Thyroid gland (tissue), 4 donors: ENCODE measurements at regions not wholly inside any gene's neighbourhood (a gene's known extent, or its start where the extent isn't known, plus 50 kb on each side); places are given as distances from the start of the nearest gene placed in this dataset.
"Not testable (repeated sequence)": the region's sequence is repeated elsewhere in the genome, so short reads cannot be mapped to it uniquely, and the experiment has no call there.

Experiments
- CTCF ChIP-seq, 6 experiments: fragments of 200-600 bp in 3 of 6; fragments of 450-650 bp in 3 of 6; sonication (generic) in 3 of 6; IDR thresholded peaks; one replicate each; pipeline ENCODE4 v1.5.1; 2016 to 2019; ENCODE audit warnings: antibody characterized with exemption in 6 of 6, mild to moderate bottlenecking in 2 of 6, inconsistent platforms in 1 of 6, moderate library complexity in 1 of 6
- POLR2A ChIP-seq, 2 donors: fragments of 450-650 bp; IDR thresholded peaks; one replicate each; pipeline ENCODE4 v1.6.1; 2017; ENCODE audit warnings: antibody characterized with exemption in 2 of 2, mild to moderate bottlenecking in 2 of 2, moderate library complexity in 1 of 2

- TF ChIP-seq CTCF, POLR2A (IDR thresholded peaks at IDR 0.05): not testable (repeated sequence)
Observed at GRCh38 chr12:102289702-102290101, 92.1 kb upstream of the PMCH start.
